Heart left ventricle (tissue), 16 donors: ENCODE measurements at regions not wholly inside any gene's neighbourhood (a gene's known extent, or its start where the extent isn't known, plus 50 kb on each side); places are given as distances from the start of the nearest gene placed in this dataset.

ENCODE experiments used
- ATAC-seq, 4 donors: fragments of 200-7000 bp; cut with Tn5 transposase; one replicate each; pipeline ENCODE4 v1.9.1; 2020 to 2022; ENCODE audit warnings: moderate library complexity in 4 of 4, mild to moderate bottlenecking in 3 of 4, moderate number of reproducible peaks in 1 of 4
- DNase-seq, 5 donors: peaks; one replicate each; pipeline ENCODE4 v3.0.0-alpha.2; 2020
- H3K27ac ChIP-seq, 12 donors: fragments of 200-600 bp; sonication (generic) in 4 of 12; one replicate each; pipeline versions ENCODE4 v1.5.0 to v1.8.0; 2016 to 2022; ENCODE audit warnings: mild to moderate bottlenecking in 2 of 12
- H3K27me3 ChIP-seq, 9 donors: fragments of 200-600 bp; sonication (generic) in 2 of 9; one replicate each; pipeline versions ENCODE4 v1.5.1 to v1.8.0; 2016 to 2022; ENCODE audit warnings: mild to moderate bottlenecking in 3 of 9
- H3K36me3 ChIP-seq, 9 donors: fragments of 200-600 bp; sonication (generic) in 2 of 9; one replicate each; pipeline versions ENCODE4 v1.5.0 to v1.8.0; 2018 to 2022; ENCODE audit warnings: mild to moderate bottlenecking in 2 of 9
- H3K4me1 ChIP-seq, 12 donors: fragments of 200-600 bp; sonication (generic) in 4 of 12; one replicate each; pipeline versions ENCODE4 v1.5.0 to v1.8.0; 2016 to 2022; ENCODE audit warnings: mild to moderate bottlenecking in 3 of 12
- H3K4me3 ChIP-seq, 12 donors: fragments of 200-600 bp; sonication (generic) in 4 of 12; one replicate each; pipeline versions ENCODE4 v1.5.0 to v1.8.0; 2017 to 2022; ENCODE audit warnings: mild to moderate bottlenecking in 9 of 12, moderate library complexity in 4 of 12
- H3K9me3 ChIP-seq, 12 donors: fragments of 200-600 bp; sonication (generic) in 4 of 12; one replicate each; pipeline versions ENCODE4 v1.5.0 to v1.8.0; 2016 to 2022; ENCODE audit warnings: mild to moderate bottlenecking in 1 of 12
- POLR2A ChIP-seq, 2 donors: fragments of 450-650 bp; IDR thresholded peaks; one replicate each; pipeline ENCODE4 v1.6.1; 2017; ENCODE audit warnings: antibody characterized with exemption in 2 of 2, mild to moderate bottlenecking in 2 of 2, moderate library complexity in 2 of 2
- WGBS, 4 donors: extraction: QIAGEN DNeasy Blood & Tissue Kit in 2 of 4; methylation state at CpG; one replicate each; pipeline versions ENCODE4 v1.1.5 to v1.1.7; 2013 to 2018; 5-methylcytosine and 5-hydroxymethylcytosine counted together
- intact Hi-C, 10 donors: fragments of 100-400 bp; cut with DNase I; formaldehyde crosslinking; loops; one replicate each; pipeline versions ENCODE4 v1.11.1 to v1.14.2; 2022
- TF ChIP-seq, protein P1 (sequence below), 12 donors: fragments of 200-600 bp; sonication (generic) in 4 of 12; IDR thresholded peaks; one replicate each; pipeline versions ENCODE4 v1.5.0 to v1.8.0; 2018 to 2022; ENCODE audit warnings: antibody characterized with exemption in 12 of 12, mild to moderate bottlenecking in 5 of 12
- donor health status: ischemic (EF 13 %, LVEDD 7.1; RV severe dilation, severe dysfunction).
- donor health status: healthy with polysubstance abuse.
- donor health status: DM: no; HTN: yes; CAD: no.
- donor health status: DM: no; HTN: no; CAD: no.
- donor health status: ischemic (EF 25% LVEDD 6.9; RV normal size, moderate dysfunction).
- donor health status: ischemic (EF 25% LVEDD 5.7; RV mildly dilated, moderate dysfunction).
- donor health status: healthy.
- donor health status: DM: yes; HTN: yes; CAD: no.
- donor health status: ischemic (EF 35%, LVEDD 5.7; RV mildly dilated, moderate dysfunction).
- donor health status: nonischemic (EF 11% LVEDD 7.7; RV severe dilation, severe dysfunction).
- donor health status: DM: yes; HTN: yes; CAD: no.
- donor health status: PGD.
- donor health status: ischemic (EF 29% LVEDD 5.4; RV normal size, mild dysfunction).
- donor health status: nonischemic (EF 23%, LVEDD 6.1; RV moderate dilation, normal function).

GRCh38 chr18:1422634-1423033, 518.0 kb downstream of the ADCYAP1 start:
- Histone ChIP-seq H3K27me3 (no peaks in the 10 kb centered on the region), H3K4me1 (no peaks in the 10 kb centered on the region), H3K36me3 (no peaks in the 10 kb centered on the region), H3K27ac (no peak overlapping the region), H3K4me3 (no peak overlapping the region), H3K9me3 (no peaks in the 10 kb centered on the region)
- intact Hi-C loops = no loop called here
- TF ChIP-seq, protein P1, sequence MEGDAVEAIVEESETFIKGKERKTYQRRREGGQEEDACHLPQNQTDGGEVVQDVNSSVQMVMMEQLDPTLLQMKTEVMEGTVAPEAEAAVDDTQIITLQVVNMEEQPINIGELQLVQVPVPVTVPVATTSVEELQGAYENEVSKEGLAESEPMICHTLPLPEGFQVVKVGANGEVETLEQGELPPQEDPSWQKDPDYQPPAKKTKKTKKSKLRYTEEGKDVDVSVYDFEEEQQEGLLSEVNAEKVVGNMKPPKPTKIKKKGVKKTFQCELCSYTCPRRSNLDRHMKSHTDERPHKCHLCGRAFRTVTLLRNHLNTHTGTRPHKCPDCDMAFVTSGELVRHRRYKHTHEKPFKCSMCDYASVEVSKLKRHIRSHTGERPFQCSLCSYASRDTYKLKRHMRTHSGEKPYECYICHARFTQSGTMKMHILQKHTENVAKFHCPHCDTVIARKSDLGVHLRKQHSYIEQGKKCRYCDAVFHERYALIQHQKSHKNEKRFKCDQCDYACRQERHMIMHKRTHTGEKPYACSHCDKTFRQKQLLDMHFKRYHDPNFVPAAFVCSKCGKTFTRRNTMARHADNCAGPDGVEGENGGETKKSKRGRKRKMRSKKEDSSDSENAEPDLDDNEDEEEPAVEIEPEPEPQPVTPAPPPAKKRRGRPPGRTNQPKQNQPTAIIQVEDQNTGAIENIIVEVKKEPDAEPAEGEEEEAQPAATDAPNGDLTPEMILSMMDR (IDR thresholded peaks at IDR 0.05) = no peak
- TF ChIP-seq POLR2A (IDR thresholded peaks at IDR 0.05) = no peak
- DNase-seq (no peak), ATAC-seq (no peak)
- 83 to 93% (median 87%) methylated on average over 2 of the region's 2 CpGs for WGBS, 4 donors

DNA sequence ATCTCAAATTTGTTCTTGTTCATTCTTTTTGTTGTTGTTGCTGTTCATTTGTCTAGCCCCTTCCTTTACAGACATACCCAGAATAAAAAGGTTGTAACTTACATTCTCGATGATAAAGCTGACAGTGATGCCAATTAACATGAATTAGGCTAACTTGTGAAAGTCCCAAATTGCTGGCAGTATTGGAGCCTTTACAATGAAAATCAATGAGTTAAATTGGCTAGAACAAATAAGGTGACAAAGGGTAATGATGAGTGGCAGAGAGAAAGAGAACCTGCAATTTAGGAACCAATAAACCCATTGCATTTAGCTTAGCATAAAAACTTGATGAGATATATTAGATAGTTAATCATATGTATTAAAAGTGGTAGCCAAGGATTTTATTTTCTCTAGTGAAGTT, 521.0 kb downstream of the ADCYAP1 start:
- no peaks in the 10 kb centered on the region for H3K4me1 ChIP-seq
- 44 to 73% (median 60%) methylated on average over 1 of the region's 1 CpG for WGBS, 4 donors
- intact Hi-C loops = no loop called here
- H3K27me3 ChIP-seq = no peaks in the 10 kb centered on the region
- H3K36me3 ChIP-seq = no peaks in the 10 kb centered on the region
- no peak overlapping the region for H3K27ac ChIP-seq
- no peak for DNase-seq
- no peak for ATAC-seq
- H3K9me3 ChIP-seq = no peaks in the 10 kb centered on the region
- TF ChIP-seq, protein P1 (IDR thresholded peaks at IDR 0.05) = no peak
- TF ChIP-seq POLR2A (IDR thresholded peaks at IDR 0.05) = no peak
- no peak overlapping the region for H3K4me3 ChIP-seq

GRCh38 chr18:1435487-1435886, 530.8 kb downstream of the ADCYAP1 start:
- intact Hi-C loops = no loop called here
- no peaks in the 10 kb centered on the region for H3K9me3 ChIP-seq
- no peak overlapping the region for H3K27ac ChIP-seq
- TF ChIP-seq, protein P1 (IDR thresholded peaks at IDR 0.05) = no peak
- TF ChIP-seq POLR2A (IDR thresholded peaks at IDR 0.05) = no peak
- no peak for DNase-seq
- no peaks in the 10 kb centered on the region for H3K4me1 ChIP-seq
- ATAC-seq = no peak
- H3K36me3 ChIP-seq = no peaks in the 10 kb centered on the region
- H3K27me3 ChIP-seq = no peaks in the 10 kb centered on the region
- H3K4me3 ChIP-seq = no peak overlapping the region
- WGBS, 4 donors = 47 to 68% (median 60%) methylated on average over 2 of the region's 2 CpGs

DNA sequence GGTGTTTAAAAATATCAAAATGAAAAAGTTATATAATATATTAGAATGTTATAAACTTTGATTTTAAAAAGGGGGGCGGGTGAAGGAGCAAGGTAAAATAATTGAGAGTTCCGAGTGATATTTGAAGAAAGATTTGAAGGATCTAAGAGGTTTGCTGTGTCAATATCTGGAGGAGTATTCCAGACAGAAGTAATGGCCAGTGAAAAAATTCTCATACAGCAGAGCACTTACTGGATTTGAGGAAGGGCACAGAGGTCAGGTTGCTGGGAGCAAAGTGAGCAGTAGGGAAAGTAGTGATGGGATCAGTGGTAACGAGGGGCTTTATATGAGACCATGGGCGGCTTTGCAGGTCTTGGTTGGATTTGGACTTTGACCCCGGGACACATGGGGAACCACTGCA, 531.5 kb downstream of the ADCYAP1 start:
- Histone ChIP-seq H3K27me3 (no peaks in the 10 kb centered on the region), H3K4me1 (no peaks in the 10 kb centered on the region), H3K27ac (no peak overlapping the region), H3K36me3 (no peaks in the 10 kb centered on the region), H3K4me3 (no peak overlapping the region), H3K9me3 (no peaks in the 10 kb centered on the region)
- TF ChIP-seq, protein P1 (IDR thresholded peaks at IDR 0.05) = no peak
- TF ChIP-seq POLR2A (IDR thresholded peaks at IDR 0.05) = no peak
- intact Hi-C loops = no loop called here
- whole genome bisulfite sequencing, 4 donors = 72 to 80% (median 78%) methylated on average over 5 of the region's 5 CpGs
- ATAC-seq (no peak), DNase-seq (no peak)
